ENCODE measurements at regions not wholly inside any gene's neighbourhood (a gene's known extent, or its start where the extent isn't known, plus 50 kb on each side); places are given as distances from the start of the nearest gene placed in this dataset.

DNA sequence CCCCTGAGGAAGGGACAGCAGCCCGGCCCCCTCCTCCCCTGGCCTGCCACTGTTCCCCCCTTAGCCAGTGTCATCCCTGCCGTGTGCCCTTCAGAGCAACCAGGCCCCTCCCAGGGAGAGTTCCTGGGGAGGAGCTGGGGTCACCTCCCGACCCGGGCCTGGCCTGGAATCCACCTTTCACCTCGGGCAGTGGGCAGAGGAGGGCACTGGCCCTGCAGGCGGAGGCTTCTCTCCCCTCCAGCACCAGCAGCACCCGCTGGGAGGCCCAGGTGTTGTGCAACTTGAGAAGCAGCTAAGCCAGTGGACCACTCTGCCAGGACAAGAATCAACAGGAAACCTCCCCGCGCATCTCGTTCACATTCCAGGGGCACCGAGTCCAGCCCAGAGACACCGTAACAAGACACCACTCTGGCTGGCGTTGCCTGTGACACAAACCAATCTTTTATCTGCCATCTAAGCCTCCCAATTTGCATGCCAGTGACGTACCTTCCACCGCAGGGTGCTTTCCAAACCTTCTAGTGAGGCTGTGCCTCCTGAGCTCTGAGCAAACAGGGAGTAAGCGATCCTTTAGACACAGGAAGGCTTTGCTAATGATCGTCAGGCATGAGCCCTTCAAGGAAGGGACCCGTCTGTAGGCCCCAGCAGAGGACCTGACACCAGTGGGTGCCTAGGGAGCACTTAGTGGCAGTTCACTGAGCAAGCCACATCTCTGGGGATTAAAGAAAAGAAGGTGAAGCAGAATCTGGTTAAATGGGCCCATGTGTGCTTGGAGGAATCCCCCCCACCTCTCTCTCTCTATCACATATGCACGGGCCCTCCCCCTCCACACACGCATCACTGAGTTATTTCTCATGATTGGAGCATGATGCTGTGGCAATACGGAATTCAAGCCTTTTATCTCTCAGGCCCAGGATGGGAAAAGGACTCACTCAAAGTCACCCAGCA is 98.9 kb upstream of the TLE3 start:
- peak; percentile 24 to 31 (median 28) for DNase-seq (ENCODE audit: low read depth in 2 of 3, low spot score in 1 of 3)

DNA sequence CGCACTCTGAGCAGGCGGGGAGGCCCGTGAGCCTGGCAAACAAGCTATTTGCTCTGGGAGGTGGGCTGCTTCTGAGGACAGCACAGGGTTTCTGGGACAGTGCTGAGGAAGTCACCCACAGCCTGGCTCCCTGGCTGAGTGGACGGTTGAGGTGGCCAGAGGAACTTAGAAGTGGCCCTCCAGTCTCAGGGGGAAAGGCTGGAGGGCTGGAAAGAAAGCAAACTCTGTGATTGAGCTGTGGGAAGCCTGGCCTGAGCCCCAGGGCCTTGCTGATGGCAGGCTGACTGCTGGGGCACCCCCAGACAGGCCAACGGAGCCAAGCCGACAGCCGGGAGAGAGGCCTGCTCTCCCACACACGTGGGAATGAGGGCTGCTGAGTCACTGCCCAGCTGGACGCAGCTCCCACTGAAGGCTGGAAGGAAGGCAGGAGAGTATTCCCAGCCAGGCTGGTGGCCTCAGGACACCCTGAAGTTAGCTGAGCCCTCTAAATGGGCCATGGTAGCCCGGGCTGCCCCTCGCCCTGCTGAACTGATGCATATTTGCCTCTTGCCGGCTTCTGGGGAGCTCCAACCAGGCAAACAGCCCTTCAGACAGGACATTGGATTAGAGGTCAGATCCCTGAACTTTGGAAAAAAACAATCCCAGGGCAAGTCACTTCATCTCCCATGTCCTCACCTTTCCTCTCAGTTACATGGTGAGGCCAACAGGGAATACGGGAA is 98.0 kb upstream of the TLE3 start:
- DNase-seq (ENCODE audit: low read depth in 2 of 3, low spot score in 1 of 3) = no peak

DNA sequence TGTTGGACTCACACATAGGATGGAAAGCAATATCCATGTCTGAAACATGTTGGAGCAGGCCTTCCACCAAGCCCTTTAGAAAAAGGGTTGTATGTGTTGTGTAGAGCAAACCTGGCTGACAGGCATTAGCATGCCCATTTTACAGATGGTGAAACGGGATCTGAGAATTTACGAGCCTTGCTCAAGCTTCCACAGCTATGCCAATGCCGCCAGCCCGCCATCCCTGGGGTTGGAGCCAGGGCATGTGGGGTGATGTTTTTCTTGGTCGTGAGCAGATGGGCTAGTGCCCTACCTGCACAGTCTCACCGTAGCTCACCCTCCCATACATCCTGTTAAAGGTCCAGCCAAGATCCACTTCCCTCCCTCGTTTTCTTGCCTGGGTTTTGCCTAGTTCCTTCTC is 97.5 kb upstream of the TLE3 start:
- DNase-seq (ENCODE audit: low read depth in 2 of 3, low spot score in 1 of 3) = no peak

DNA sequence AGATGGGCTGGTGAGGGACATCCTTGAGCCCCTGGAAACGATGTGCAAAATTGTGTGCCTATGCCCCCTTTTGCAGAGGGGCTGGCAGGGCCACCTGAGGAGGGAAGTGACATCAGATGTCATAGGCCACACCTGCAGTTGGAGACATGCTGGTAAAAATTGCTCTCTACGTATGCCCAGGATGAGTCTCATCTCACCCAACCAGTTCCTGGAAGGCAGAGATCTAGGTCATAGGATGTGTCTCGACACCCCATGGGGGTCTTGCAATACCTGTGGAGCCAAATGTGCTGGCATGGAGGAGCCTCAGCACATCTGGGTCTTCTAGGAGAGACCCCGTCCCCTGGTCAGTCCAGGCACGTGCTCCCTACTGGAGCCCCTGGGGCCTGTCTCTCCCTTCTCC is 96.5 kb upstream of the TLE3 start:
- DNase-seq (ENCODE audit: low read depth in 2 of 3, low spot score in 1 of 3) = no peak

DNA sequence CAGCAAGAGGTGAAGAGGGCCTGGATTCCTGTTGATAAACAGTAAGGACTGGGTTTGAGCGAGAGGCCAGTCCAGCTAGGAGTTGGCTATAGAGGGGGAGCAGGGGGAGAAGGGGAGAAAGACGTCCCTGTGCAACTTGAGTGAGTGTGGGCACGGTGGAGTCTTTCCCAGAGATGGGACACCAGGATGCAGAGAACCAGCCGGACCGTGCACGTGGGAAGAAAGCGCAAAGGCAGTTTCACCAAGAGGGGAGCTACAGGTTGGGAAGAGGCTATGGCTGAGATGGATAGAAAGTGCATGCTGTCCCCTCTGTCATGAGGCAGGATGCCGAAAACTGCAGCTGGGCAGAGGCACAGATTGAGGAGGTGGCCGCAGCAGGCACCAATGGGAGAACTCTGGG is 96.0 kb upstream of the TLE3 start:
- no peak for DNase-seq (ENCODE audit: low read depth in 2 of 3, low spot score in 1 of 3)

DNA sequence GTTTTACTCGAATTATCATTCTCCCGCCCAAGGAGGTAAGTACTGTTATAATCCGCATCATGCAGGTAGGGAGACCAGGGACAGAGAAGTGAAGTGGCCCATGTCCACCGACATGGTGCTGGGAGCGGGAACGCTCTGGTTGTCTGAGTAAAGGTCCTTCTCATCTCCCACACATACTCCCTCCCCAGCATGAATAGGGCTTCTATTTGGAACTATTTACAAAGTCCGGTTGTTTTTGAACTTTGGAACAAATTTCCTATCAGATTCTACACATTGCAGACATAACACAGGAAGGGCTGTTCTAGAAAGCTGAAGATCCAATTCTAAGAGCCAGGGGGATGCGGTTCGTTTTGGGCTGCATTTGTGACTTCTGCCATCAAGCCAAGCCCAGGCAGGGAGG is 94.8 kb upstream of the TLE3 start:
- no peak for DNase-seq (ENCODE audit: low read depth in 2 of 3, low spot score in 1 of 3)

DNA sequence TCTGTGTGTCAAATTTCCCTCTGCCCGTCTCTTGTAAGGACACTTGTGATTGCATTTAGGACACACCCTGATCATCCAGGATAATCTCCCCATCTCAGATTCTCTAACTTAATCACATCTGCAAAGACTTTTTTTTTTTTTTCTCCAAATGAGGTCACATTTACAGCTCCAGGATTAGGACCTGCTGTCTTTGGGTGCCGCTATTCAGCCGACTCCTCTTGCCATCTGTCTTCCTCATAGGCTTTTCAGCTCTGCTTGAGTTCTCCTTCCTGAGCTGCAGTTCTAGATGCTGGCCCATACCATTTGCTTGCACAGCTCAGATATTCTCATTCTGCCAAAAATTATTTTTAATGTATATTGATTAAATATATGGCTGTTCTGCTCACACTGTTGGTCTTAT is 94.3 kb upstream of the TLE3 start:
- no peak for DNase-seq (ENCODE audit: low read depth in 2 of 3, low spot score in 1 of 3)

DNA sequence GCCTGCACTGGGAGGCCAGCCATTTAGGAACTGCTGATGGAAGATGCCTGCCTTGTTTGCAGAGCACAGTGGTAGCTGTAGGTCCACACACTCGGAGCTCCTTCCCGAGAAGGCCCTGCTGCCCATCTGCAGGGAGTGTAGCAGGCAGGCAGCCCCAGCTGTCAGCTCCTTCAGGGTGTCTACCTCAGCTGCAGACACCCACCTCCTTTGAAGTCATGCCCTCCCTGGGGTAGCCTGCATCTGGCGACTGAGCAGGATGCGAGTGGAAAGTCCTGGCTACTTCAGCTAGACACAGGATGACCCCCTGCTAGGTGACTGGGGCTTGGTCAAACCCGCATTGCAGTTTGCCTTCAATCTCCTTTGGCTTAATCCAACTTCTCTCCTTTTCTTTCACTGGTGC is 93.2 kb upstream of the TLE3 start:
- DNase-seq (ENCODE audit: low read depth in 2 of 3, low spot score in 1 of 3) = no peak

DNA sequence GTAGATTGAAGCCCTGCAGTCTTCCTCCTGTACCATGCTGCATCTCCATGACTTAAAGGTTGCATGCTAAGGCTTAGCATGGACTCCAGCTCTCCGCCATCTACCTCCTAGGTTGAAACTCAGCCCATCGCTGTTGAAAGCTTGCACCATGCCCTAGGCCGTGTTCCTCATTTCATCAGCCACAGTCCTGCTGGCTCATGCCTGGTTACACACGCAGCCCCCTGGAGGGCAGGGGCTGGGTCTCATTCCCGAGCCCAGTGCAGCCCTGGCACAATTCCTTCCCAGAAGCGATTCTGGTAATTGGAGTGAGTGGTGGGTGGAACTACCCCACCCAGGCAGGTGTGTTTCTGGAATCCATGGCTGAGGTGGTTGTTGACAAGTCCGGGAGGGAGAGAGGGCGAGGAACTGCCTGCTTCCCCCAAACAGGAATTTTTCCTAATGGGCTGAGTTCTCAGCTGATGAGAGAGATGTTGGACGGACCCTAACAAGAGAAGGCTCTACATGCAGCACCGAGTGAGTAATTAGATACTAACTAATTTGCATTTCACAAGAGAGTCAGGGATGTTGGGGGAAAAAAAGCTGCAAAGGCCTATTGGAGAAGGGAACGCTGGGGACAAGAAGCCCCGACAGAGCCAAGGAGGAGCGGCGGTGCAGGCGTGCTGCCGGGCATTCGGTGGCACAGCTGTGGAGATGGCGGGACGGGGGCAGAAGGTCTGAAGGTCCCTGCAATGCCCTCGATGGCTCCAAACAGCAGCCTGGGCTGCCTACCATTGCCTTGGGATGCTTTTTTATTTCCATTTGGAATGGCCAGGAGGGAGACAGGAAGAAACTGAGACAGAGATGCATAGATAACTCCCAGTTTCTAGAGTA is 92.3 kb upstream of the TLE3 start:
- no peak for DNase-seq (ENCODE audit: low read depth in 2 of 3, low spot score in 1 of 3)

DNA sequence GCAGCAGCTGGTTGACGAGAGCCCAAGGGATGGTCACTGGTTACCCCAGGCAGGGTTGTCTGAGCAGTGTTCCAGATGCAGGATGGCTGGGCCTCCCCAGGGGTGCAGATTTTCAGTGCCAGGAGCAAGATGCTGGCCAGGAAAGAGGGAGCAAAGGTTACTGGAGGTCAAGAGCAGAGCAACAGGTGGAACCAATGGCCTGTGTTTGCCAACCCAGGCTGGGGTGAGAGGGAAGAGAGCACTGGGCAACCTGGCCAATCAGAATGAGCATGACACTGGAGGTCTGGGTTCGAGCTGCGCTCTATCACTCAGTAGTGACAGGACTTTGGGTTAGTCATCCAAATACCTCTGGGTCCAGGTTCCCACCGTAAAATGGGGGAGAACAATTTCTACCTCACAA is 90.6 kb upstream of the TLE3 start:
- no peak for DNase-seq (ENCODE audit: low read depth in 2 of 3, low spot score in 1 of 3)

DNA sequence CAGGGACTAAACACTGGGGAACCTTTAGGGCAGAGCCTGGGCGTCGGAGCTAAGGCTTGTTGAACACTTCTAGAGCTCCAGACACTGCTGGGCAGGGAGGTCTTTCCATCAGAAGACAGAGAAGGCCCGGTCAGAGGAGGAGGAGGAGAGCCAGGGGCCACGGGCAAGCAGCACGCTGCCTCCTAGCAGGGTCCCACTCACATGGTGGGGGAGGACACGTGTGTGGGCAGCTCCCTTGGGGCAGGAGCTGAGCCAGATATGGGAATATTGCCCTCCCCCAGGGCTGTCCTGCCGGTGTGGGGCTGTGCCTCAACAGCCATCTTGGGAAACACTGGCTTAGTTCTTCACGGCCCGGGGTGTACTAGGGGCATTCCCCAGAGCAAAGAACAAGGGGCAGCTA is 89.6 kb upstream of the TLE3 start:
- no peak for DNase-seq (ENCODE audit: low read depth in 2 of 3, low spot score in 1 of 3)

DNA sequence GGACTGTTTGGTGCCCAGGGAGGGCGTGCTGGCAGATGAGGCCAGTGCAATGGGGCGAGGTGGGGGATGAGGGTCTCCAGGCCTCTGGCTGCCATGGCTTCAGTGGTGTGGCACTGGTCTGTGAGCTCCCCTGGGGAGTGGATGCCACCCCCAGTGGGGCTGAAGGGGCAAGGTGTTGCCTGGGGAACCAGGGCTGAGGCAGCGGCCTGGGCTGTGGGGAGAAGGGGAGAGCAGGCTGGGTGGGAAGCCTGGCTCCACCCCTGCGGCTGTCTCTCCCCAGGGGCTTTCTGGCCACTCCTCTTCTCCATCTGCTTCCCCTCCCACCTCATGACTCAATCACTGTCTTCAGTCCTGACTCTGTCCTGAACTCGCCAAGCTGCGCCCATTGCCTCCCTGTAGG is 88.4 kb upstream of the TLE3 start:
- DNase-seq (ENCODE audit: low read depth in 2 of 3, low spot score in 1 of 3) = no peak

DNA sequence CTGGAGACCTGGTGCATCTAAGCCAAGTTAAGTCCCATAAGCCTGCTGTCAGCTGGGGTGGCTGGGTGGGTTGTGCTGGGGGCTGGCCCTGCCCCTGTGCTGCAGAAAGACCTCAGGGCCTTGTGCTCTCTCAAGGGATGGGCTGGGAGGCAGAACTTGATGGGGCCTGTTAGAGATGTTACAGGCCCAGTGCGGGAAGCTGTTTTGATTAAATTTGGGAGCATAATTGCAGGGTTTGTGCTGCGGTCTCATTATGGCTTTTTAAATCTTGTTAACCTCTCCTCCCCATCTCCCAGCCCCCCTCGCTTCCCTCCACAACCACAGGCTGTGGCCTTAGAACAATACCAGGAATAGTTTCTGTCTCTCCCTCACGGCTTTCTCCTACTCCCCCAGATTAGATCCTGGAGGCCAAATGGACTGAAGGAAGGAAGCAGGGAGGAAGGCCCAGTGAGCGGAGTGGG is 87.6 kb upstream of the TLE3 start:
- DNase-seq (ENCODE audit: low read depth in 2 of 3, low spot score in 1 of 3) = no peak

DNA sequence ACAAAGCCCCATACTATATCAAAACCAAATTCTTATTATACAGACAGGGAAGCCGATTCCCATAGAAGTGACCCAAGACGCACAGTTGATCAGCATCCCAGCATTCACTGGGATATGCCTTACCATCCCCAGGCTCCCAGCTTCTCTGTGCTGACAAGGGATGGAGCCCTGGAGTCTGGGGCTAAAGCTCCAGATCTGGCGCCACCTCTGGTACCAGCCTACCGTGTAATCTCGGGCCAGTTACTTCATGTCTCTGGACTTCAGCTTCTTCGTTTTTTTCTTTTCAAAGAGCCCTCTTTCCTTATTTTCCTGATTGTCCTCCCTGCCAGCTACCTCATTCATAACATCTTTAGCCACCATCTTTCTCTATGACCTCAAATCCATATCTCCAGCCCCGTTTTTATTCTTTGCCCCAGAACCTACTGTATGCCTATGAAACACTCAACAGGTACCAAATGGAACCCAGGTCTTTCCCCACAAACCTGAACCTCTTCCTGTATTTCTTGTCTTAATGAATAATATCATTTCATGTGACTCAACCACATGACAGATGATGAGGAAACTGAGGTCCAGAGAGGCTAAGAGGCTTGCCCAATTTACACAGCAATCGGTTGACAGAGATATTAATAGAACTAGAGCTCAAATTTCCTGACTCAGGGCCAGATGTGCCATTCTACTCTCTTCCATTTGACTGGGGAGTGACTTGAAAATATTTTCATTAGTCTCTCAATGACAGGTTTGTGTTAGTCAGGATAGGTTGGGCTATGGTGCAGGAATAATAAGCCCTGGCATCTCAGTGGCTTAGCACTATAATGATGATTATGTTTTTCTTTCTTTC is 85.4 kb upstream of the TLE3 start:
- DNase-seq (ENCODE audit: low read depth in 2 of 3, low spot score in 1 of 3) = no peak

DNA sequence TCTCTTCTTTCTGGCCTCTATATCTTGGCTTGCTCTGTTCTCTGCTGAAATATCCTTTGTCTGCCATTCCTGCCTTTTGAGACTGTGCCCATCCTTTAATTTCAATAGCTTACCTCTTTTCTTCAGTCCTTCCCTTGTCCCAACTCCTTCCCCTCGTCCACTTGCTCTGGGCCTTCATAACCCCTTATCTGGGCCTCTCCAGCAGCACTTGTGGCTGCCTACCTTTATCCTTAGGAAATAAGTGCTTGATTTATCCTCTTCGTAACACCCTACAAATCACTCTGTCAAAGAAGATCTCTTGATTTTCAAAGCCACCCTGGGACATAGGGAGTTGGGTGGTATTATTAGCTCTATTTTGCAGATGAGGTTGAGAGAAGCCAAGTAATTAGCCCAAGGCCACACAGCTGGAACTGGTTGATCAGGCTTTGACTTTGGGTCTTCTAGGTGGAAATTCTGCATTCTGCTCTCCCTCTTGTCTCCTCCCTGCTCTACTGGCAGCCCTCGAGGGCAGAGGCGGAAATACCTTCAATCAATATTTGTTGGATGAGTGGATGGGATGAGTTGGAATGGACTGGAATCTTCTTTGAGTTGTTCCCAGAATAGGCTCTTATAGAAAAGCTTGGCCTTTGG is 84.0 kb upstream of the TLE3 start:
- DNase-seq (ENCODE audit: low read depth in 2 of 3, low spot score in 1 of 3) = no peak

DNA sequence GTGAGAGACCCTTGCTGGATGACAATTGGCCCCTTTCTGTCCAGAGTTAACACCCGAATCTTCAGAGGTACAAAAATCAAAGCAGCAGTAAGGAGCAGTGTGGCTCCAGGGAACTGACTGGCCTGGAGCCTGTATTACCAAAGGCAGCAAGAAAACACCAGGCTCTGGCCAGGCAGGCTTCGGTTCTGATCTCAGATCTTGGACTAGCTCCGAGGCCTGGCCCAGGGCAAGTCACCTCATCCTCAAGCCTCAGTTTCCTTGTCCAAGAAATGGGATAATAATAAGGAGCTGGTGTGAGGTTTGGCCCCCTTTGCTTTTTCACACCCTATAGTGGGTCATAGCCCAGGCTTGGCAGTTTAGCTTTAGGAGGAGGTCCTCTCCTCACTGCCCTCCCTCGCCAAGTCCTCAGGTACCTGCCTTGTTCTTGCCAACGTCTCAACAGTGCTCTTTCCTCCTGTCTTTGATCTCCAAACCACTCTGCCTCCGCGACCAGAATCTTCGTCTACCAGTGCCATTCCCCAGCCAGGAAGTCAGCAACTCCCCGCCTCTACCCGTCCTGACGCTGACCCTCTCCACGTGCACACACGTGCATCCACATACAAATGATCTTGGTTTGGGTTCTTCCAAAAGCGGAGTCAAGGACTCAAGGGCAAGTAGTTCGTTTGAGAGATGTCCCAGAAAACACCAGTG is 82.6 kb upstream of the TLE3 start:
- DNase-seq (ENCODE audit: low read depth in 2 of 3, low spot score in 1 of 3) = no peak

DNA sequence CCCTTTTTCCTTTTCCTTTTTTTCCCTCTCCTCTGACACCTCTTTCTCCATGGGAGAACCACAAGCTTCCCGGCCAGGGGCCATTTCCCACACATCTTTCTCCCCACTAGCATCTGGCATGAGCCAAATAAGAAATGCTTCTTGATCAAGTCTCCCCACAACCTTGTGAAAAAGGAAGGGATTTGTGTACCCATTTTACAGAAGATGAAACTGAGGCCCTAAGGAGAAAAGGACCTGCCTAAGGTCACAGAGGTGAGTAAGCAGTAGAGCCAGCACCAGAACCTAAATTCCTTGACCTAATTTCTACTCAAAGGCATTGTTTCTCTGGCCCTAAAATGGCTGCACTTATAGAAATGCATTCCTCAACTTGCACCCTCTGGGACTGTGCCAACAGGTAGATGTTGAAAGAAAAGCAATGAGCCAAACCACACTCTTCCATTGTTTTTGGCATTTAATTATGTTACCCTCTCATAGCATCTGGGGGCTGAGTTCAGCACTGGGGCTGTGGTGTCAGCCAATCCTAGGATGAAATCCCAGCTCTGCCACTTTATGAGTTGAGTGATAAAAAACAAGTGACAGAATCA is 81.7 kb upstream of the TLE3 start:
- DNase-seq (ENCODE audit: low read depth in 2 of 3, low spot score in 1 of 3) = no peak

DNA sequence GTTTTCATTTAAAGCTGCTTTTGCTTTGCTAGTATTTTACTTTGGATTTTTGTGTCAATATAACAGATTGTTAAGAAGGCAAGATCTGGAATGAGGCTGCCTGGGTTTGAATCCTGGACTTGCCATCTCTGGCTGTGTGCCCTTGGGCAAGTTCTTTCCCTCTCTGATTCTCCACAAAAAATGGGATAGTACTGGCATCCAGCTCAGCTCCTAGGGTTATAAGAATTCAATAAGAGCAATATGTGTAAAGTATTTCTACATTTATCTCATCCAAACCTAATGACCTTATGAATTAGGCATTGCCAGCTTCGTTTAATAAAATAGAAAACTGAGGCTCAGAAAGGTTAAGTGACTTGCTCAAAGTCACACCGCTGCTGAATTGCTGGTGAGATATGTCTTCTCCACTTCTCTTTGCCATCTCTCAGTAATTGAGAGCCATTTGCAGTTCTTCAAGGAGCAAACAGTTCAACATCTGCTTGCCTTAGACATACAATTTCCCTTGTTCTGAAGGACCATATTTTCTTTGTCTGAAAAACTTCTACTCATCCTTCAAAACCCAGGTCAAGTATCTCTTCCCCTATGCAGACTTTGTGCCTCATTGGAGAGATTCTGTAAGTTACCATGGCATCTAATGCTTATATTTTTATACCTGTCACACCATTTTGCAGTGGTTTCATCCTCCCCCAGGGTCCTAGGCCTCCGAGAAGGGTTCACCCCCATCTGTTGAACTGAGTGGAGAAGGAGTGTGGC is 80.8 kb upstream of the TLE3 start:
- no peak for DNase-seq (ENCODE audit: low read depth in 2 of 3, low spot score in 1 of 3)

Data from stimulated activated CD4-positive, alpha-beta T cell treated with anti-CD3 and anti-CD28 coated beads, Interleukin-12 subunit alpha, Interleukin-12 subunit beta, amount 100 ng/mL, for 48 hours (primary cell).